ENCODE measurements at regions not wholly inside any gene's neighbourhood (a gene's known extent, or its start where the extent isn't known, plus 50 kb on each side); places are given as distances from the start of the nearest gene placed in this dataset.
A peak's percentile ranks its signal among the peaks of the same experiment; 100 is the strongest.
"Not testable (repeated sequence)": the region's sequence is repeated elsewhere in the genome, so short reads cannot be mapped to it uniquely, and the experiment has no call there.

DNA sequence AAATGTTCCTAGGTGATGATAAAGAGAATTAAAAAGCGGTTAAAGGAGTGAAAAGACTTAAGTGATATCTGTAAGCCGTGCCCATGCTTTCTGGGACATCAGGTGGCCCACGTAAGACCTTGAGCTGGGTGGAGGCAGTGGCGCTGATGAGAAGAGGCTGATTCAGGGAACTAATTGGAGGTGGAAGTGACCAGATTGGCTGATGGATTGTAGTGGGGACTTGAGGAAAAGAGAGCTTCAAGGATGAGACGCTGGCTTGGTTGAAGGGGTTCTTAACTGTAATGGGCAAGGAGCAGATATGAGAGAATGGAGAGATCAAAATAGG, 69.1 kb upstream of the EP300 start:
- Histone ChIP-seq H3K4me3 (no peak overlapping the region), H3K27ac (peak overlapping the region in 8 of 21 experiments; percentile 94 to 100 (median 98))

DNA sequence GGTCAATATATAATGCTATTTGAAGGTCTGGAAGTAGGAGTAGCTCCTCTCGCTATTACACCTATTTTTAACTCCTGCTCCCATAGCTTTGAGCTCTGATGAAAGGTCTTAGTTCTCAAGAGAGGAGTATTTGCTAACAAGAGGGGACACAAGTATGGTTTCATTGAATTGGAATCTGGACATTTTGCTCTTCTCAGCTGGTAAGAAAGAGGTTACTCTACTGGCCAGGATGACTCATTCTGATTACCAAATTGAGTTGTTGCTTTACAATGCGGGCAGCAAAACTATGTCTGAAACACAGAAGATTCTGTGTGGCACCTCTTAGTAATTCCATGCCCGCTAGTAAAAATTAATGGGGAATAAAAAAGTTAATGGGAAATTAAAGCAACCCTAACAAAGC, 63.6 kb upstream of the EP300 start:
- H3K27ac ChIP-seq = no peak overlapping the region
- no peak overlapping the region for H3K4me3 ChIP-seq

DNA sequence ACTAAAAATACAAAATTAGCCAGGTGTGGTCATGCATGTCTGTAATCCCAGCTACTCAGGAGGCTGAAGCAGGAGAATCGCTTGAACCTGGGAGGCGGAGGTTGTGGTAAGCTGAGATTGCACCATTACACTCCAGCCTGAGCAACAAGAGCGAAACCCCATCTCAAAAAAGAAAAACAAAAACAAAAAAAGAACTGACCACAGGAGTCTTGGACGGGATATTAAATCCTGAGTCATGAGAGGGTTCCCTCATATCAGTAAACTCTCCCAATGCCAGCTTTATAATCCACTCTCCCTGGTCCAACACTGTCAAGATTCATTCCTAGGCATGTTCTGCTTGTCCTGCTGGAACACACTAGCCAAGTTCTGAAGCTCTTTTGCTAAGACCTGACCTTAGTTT, 61.5 kb upstream of the EP300 start:
- H3K27ac ChIP-seq = no peak overlapping the region
- no peak overlapping the region for H3K4me3 ChIP-seq

DNA sequence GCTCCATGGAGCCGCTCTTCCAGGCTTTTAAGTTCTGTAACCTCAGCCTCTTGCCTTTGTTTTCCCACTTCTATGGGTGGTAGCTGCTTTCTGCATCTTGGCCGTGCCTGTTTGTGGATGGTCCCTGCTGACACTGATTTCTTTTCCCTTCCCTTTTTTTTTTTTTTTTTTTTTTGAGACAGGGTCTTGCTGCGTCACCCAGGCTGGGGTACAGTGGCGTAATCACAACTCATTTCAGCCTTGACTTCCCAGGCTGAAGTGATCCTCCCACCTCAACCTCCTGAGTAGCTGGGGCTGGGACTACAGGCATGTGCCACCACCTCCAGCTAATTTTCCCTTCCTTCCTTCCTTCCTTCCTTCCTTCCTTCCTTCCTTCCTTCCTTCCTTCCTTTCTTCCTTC, 57.7 kb upstream of the EP300 start:
- H3K4me3 ChIP-seq = no peak overlapping the region
- no peak overlapping the region for H3K27ac ChIP-seq

DNA sequence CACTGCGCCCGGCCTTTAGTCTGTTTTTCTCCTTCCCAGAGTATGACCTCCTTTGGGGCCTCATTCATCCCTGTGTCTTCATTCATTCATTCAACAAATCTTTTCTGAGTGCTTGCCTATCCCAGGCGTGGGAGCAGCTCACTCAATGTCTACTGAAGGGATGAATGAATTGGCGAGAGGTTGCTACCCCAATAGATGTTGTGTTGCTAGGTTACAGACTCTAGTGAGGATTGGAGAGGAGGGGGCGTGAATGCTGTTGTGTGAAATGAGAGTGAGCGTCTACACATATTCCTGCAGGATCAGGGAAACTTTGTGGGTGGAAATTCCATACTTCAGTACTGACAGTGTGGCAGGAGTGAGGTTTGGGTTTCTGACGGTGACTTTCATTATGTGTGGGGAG, 55.5 kb upstream of the EP300 start:
- H3K27ac ChIP-seq = no peak overlapping the region

DNA sequence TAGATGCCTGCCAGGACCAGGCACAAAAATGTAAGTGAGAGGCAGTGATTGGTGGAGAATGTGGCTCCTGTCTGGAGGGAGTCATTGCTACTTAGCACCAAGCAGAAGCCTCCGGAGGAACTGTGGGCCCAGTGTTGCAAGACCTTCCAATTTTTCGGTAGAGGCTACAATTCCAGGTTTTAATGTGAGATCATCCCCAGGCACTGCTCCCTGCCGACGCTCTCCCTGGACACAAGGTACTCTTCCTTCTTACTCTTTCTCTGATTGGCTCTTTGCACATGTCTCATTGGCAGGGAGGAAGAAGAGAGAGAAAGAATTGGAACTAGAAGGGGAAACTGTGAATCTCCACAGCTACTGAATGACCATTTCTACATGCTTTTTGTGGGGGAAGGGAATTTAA, 53.7 kb upstream of the EP300 start:
- Histone ChIP-seq H3K27ac (no peak overlapping the region), H3K4me3 (no peak overlapping the region)

More for the DNA sequence above, 55.5 kb upstream of the EP300 start:
- H3K4me3 ChIP-seq = no peak overlapping the region

DNA sequence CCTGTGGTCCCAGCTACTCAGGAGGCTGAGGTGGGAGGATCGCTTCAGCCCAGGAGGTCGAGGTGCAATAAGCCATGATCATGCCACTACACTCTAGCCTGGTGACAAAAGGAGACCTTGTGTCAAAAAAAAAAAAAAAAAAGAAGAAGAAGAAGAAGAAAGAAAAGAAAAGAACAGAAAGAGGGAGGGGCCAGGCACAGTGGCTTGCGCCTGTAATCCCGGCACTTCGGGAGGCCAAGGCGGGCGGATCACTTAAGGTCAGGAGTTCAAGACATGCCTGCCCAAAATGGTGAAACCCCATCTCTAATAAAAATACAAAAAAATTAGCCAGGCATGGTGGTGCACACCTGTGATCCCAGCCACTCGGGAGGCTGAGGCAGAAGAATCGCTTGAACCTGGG, 52.8 kb upstream of the EP300 start:
- not testable (repeated sequence) for H3K27ac ChIP-seq, H3K4me3 ChIP-seq

DNA sequence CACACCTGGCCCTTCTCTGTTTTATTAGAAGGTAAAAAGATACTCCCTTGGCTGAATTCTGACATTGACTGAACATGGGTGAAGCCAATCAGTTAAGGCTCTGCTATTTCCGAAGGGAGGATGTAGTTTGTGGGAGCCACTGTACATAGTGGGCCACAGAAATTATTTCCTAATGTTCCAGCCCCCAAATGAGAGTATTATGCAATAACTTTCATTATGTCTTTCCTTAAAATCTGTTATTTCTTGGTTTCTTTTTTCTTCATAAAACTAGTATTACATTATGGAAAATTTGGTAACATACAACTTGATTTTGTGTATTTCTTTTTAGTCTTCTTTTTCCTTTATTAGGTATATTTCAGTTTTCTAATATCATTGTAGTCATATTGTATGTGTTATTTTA, 51.9 kb upstream of the EP300 start:
- no peak overlapping the region for H3K27ac ChIP-seq
- no peak overlapping the region for H3K4me3 ChIP-seq

DNA sequence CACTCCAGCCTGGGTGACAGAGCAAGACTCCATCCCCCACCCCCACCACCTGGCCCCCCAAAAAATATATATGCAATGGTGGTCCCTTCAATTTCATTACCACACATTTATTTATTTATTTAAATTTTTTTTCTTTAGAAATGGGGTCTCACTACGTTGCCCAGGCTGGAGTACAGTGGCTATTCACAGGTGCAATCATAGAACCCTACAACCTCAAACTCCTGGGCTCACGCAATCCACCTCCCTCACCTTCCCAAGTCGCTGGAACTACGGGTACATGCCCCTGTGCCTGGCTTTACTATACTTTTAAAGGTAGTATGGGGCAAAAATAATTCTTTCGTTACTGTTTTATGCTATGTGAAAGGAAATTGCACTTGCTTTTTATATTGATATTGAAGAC, 50.9 kb upstream of the EP300 start:
- Histone ChIP-seq H3K27ac (no peak overlapping the region), H3K4me3 (no peak overlapping the region)

All from skin epidermis (tissue), 12 donors.